IMR-90 (cell line): ENCODE measurements at regions not wholly inside any gene's neighbourhood (a gene's known extent, or its start where the extent isn't known, plus 50 kb on each side); places are given as distances from the start of the nearest gene placed in this dataset.
A peak's percentile ranks its signal among the peaks of the same experiment; 100 is the strongest.

Experiments used
- ATAC-seq: fragments of 200-7000 bp; cut with Tn5 transposase; 2 replicates; pipeline ENCODE4 v1.9.1; 2020; ENCODE audit warnings: low read depth, mild to moderate bottlenecking, moderate library complexity
- BruUV-seq: library from RNA; stranded (reverse); fragments of 400-500 nt; replicated peaks from 2 replicates; lab custom pipeline; 2021; lab: Mats Ljungman, UMichigan
- CTCF ChIA-PET: fragments of 300-600 bp; formaldehyde crosslinking; extraction: SDS; loops from one replicate; lab custom pipeline; 2021; ENCODE audit warnings: antibody characterized with exemption; lab: Yijun Ruan, JAX
- POLR2A ChIA-PET: fragments of 300-600 bp; sonication (Branson Sonifier 250); formaldehyde crosslinking; loops from one replicate; lab custom pipeline; 2022; ENCODE audit warnings: antibody characterized with exemption; ENCODE audit not compliant: unreplicated experiment; lab: Charles Lee
- DNase-seq: peaks from one replicate; pipeline ENCODE4 v3.0.0; 2013
- H2AFZ ChIP-seq: replicated peaks from 2 replicates; pipeline ENCODE3; 2013; ENCODE audit warnings: low read length, mild to moderate bottlenecking; ENCODE audit not compliant: poor library complexity
- H2AK5ac ChIP-seq: 2 replicates; pipeline ENCODE4 v1.6.1; 2013; ENCODE audit warnings: low read depth, low read length, inconsistent platforms
- H2AK9ac ChIP-seq: replicated peaks from 2 replicates; pipeline ENCODE3; 2013; ENCODE audit warnings: mild to moderate bottlenecking, low read depth, low read length, moderate library complexity; ENCODE audit not compliant: poor library complexity
- H2BK120ac ChIP-seq: 2 replicates; pipeline ENCODE4 v1.6.1; 2013; ENCODE audit warnings: low read depth, low read length, inconsistent platforms
- H2BK15ac ChIP-seq: 3 replicates; pipeline ENCODE4 v1.6.1; 2013; ENCODE audit warnings: low read depth, low read length, inconsistent platforms
- H2BK20ac ChIP-seq: 2 replicates; pipeline ENCODE4 v1.6.1; 2013; ENCODE audit warnings: low read depth, mild to moderate bottlenecking, inconsistent platforms, low read length, moderate library complexity
- H2BK5ac ChIP-seq: 2 replicates; pipeline ENCODE4 v1.6.1; 2013; ENCODE audit warnings: mild to moderate bottlenecking, low read depth, low read length, inconsistent platforms; ENCODE audit not compliant: poor library complexity, severe bottlenecking
- H3K14ac ChIP-seq: replicated peaks from 2 replicates; pipeline ENCODE4 v1.6.1; 2013; ENCODE audit warnings: low read depth, low read length, inconsistent platforms
- H3K18ac ChIP-seq: 2 replicates; pipeline ENCODE4 v1.6.1; 2013; ENCODE audit warnings: low read depth, low read length, control low read depth
- H3K23ac ChIP-seq: 2 replicates; pipeline ENCODE4 v1.6.1; 2013; ENCODE audit warnings: low read depth, low read length, inconsistent platforms
- H3K27ac ChIP-seq: 2 replicates; pipeline ENCODE4 v1.5.1; 2013; ENCODE audit warnings: mild to moderate bottlenecking, control low read depth, low read length; ENCODE audit not compliant: insufficient read depth
- H3K27me3 ChIP-seq: 2 replicates; pipeline ENCODE4 v1.6.1; 2013; ENCODE audit warnings: low read length; ENCODE audit not compliant: control insufficient read depth, insufficient read depth
- H3K36me3 ChIP-seq: 2 replicates; pipeline ENCODE4 v1.6.1; 2013; ENCODE audit warnings: low read length, mixed read lengths; ENCODE audit not compliant: control insufficient read depth, insufficient read depth
- H3K4ac ChIP-seq: 2 replicates; pipeline ENCODE4 v1.6.1; 2013; ENCODE audit warnings: low read depth, low read length, inconsistent platforms
- H3K4me1 ChIP-seq: 2 replicates; pipeline ENCODE4 v1.6.1; 2013; ENCODE audit warnings: low read length, mixed read lengths; ENCODE audit not compliant: control insufficient read depth, insufficient read depth
- H3K4me2 ChIP-seq: 2 replicates; pipeline ENCODE4 v1.6.1; 2013; ENCODE audit warnings: low read depth, mild to moderate bottlenecking, control low read depth, low read length, moderate library complexity
- H3K4me3 ChIP-seq: 2 replicates; pipeline ENCODE4 v1.5.1; 2013; ENCODE audit warnings: low read depth, mild to moderate bottlenecking, control low read depth, low read length, moderate library complexity; ENCODE audit not compliant: insufficient read depth
- H3K56ac ChIP-seq: 2 replicates; pipeline ENCODE4 v1.6.1; 2013; ENCODE audit warnings: low read length, inconsistent platforms; ENCODE audit not compliant: insufficient read depth; ENCODE audit errors: extremely low read depth
- H3K79me1 ChIP-seq, 2 experiments: 2 replicates each; pipeline ENCODE4 v1.6.1; 2013; ENCODE audit warnings: low read length in 2 of 2, inconsistent platforms in 1 of 2, low read depth in 1 of 2
- H3K9ac ChIP-seq: 2 replicates; pipeline ENCODE4 v1.6.1; 2013; ENCODE audit warnings: low read depth, low read length, control low read depth
- H3K9me1 ChIP-seq: 2 replicates; pipeline ENCODE4 v1.6.1; 2013; ENCODE audit warnings: low read length, inconsistent platforms; ENCODE audit not compliant: insufficient read depth
- H3K9me3 ChIP-seq: 2 replicates; pipeline ENCODE4 v1.6.1; 2013; ENCODE audit warnings: low read length; ENCODE audit not compliant: control insufficient read depth, insufficient read depth
- H4K20me1 ChIP-seq: 2 replicates; pipeline ENCODE4 v1.6.1; 2013; ENCODE audit warnings: low read length, inconsistent platforms; ENCODE audit not compliant: insufficient read depth
- H4K5ac ChIP-seq: 2 replicates; pipeline ENCODE4 v1.6.1; 2013; ENCODE audit warnings: mild to moderate bottlenecking, low read depth, low read length, control low read depth
- H4K8ac ChIP-seq, 2 experiments: 2 replicates each; pipeline ENCODE4 v1.6.1; 2013; ENCODE audit warnings: low read depth in 2 of 2, low read length in 2 of 2, control low read depth in 1 of 2, inconsistent platforms in 1 of 2
- H4K91ac ChIP-seq: 2 replicates; pipeline ENCODE4 v1.6.1; 2013; ENCODE audit warnings: low read depth, low read length, inconsistent platforms; ENCODE audit not compliant: insufficient read depth
- BHLHE40 ChIP-seq: fragments of 150-350 bp; IDR thresholded peaks from 2 replicates; pipeline ENCODE4 v1.6.1; 2016; ENCODE audit warnings: mild to moderate bottlenecking, low read depth, low read length
- CEBPB ChIP-seq: IDR thresholded peaks from 2 replicates; pipeline ENCODE4 v1.6.1; 2012; ENCODE audit warnings: low read depth, low read length, improper control_type of control experiment
- CHD1 ChIP-seq: IDR thresholded peaks from 2 replicates; pipeline ENCODE4 v1.6.1; 2012; ENCODE audit warnings: low read depth, low read length, improper control_type of control experiment
- CTCF ChIP-seq: conservative IDR thresholded peaks from 2 replicates; pipeline ENCODE4 v1.5.1; 2012; ENCODE audit warnings: mild to moderate bottlenecking, low read depth, low read length, improper control_type of control experiment
- FOS ChIP-seq: fragments of 150-350 bp; IDR thresholded peaks from 2 replicates; pipeline ENCODE4 v1.6.1; 2016; ENCODE audit warnings: low read depth, low read length
- MAFK ChIP-seq: IDR thresholded peaks from 2 replicates; pipeline ENCODE4 v1.6.1; 2012; ENCODE audit warnings: low read depth, low read length, improper control_type of control experiment
- MAZ ChIP-seq: IDR thresholded peaks from 2 replicates; pipeline ENCODE4 v1.6.1; 2012; ENCODE audit warnings: low read depth, mild to moderate bottlenecking, low read length, improper control_type of control experiment, moderate library complexity, borderline replicate concordance
- NFE2L2 ChIP-seq: fragments of 150-350 bp; IDR thresholded peaks from 2 replicates; pipeline ENCODE4 v1.6.1; 2016; ENCODE audit warnings: low read depth, mild to moderate bottlenecking, low read length
- POLR2A ChIP-seq: IDR thresholded peaks from 2 replicates; pipeline ENCODE4 v1.6.1; 2012; ENCODE audit warnings: mild to moderate bottlenecking, low read depth, low read length
- RCOR1 ChIP-seq: IDR thresholded peaks from 2 replicates; pipeline ENCODE4 v1.6.1; 2012; ENCODE audit warnings: mild to moderate bottlenecking, low read length, improper control_type of control experiment; ENCODE audit not compliant: insufficient replicate concordance
- RFX5 ChIP-seq: IDR thresholded peaks from 2 replicates; pipeline ENCODE4 v1.8.0; 2012; ENCODE audit warnings: low read depth, mild to moderate bottlenecking, low read length, moderate library complexity
- SMC3 ChIP-seq: fragments of 150-350 bp; IDR thresholded peaks from 2 replicates; pipeline ENCODE4 v1.6.1; 2016; ENCODE audit warnings: low read depth, mild to moderate bottlenecking, antibody characterized with exemption, low read length, moderate library complexity
- USF2 ChIP-seq: fragments of 150-350 bp; IDR thresholded peaks from 2 replicates; pipeline ENCODE4 v1.6.1; 2017; ENCODE audit warnings: mild to moderate bottlenecking, antibody characterized with exemption, low read length, low read depth
- dilution Hi-C: fragments of 300-500 bp; cut with HindIII; formaldehyde crosslinking; loops from one replicate; pipeline ENCODE4 v1.14.3; 2018; ENCODE audit warnings: low sequenced_read_pairs; ENCODE audit not compliant: unreplicated experiment
- in situ Hi-C: fragments of 300-500 bp; cut with MboI; formaldehyde crosslinking; loops from 3 replicates; pipeline ENCODE4 v1.14.3; 2019; ENCODE audit warnings: low sequenced_read_pairs, inconsistent platforms, mixed read lengths
- intact Hi-C: fragments of 100-400 bp; cut with micrococcal nuclease; formaldehyde crosslinking; loops from 2 replicates; pipeline ENCODE4 v1.10.0; 2022

GRCh38 chr9:106700676-106701075 is 162.3 kb upstream of the ZNF462 start:
- BruUV-seq, result no TSS peak
- Histone ChIP-seq H3K27ac (no peak overlapping the region), H2AFZ (no peak overlapping the region), H2BK120ac (no peak overlapping the region), H2BK5ac (no peak overlapping the region), H3K56ac (no peak overlapping the region), H3K4me3 (no peak overlapping the region), H3K9me3 (0 out of 2 replicates have a peak, but pooled peaks cover 2% of the 10 kb centered on the region), H3K4me1 (peaks cover 3% of the 10 kb centered on the region; the same call in 1 of the 2 replicates), H2AK5ac (no peak overlapping the region), H3K27me3 (no peaks in the 10 kb centered on the region; the same call in 1 of the 2 replicates), H3K9me1 (no peaks in the 10 kb centered on the region), H3K18ac (no peak overlapping the region), H3K23ac (no peak overlapping the region), H3K4ac (no peak overlapping the region), H4K20me1 (no peaks in the 10 kb centered on the region), H4K8ac (no peak overlapping the region), H3K9ac (no peak overlapping the region), H3K14ac (no peak overlapping the region), H3K79me1 (no peaks in the 10 kb centered on the region), H2AK9ac (no peak overlapping the region), H3K36me3 (no peaks in the 10 kb centered on the region), H4K91ac (no peak overlapping the region), H4K5ac (no peak overlapping the region), H2BK15ac (no peak overlapping the region), H3K4me2 (no peak overlapping the region), H2BK20ac (no peak overlapping the region)
- in situ Hi-C loops, result no loop called here
- dilution Hi-C loops, result no loop called here
- POLR2A ChIA-PET, result no interaction called here
- intact Hi-C loops, result no loop called here
- DNase-seq, result peak; percentile 10
- TF ChIP-seq FOS (no peak), CTCF (no peak), MAZ (no peak), POLR2A (no peak), MAFK (no peak), CHD1 (no peak), USF2 (no peak), RCOR1 (no peak), RFX5 (no peak), SMC3 (no peak), NFE2L2 (no peak), CEBPB (no peak), BHLHE40 (no peak)
- no peak for ATAC-seq
- CTCF ChIA-PET, result no interaction called here
